KMS-11 (cell line): ENCODE measurements at regions not wholly inside any gene's neighbourhood (a gene's known extent, or its start where the extent isn't known, plus 50 kb on each side); places are given as distances from the start of the nearest gene placed in this dataset.

Experiments used
- H2AFZ ChIP-seq: fragments of 200-600 bp; sonication (generic); 2 replicates; pipeline ENCODE4 v1.6.1; 2016; ENCODE audit warnings: antibody characterized with exemption, mixed run types, low read depth
- H3K27ac ChIP-seq: fragments of 200-600 bp; sonication (generic); 2 replicates; pipeline ENCODE4 v1.6.1; 2016; ENCODE audit warnings: mild to moderate bottlenecking, mixed run types
- H3K27me3 ChIP-seq: fragments of 200-600 bp; sonication (generic); 2 replicates; pipeline ENCODE4 v1.6.1; 2017; ENCODE audit warnings: mild to moderate bottlenecking, low read depth, mixed run types, moderate library complexity; ENCODE audit not compliant: insufficient read depth
- H3K36me3 ChIP-seq: fragments of 200-600 bp; sonication (generic); 2 replicates; pipeline ENCODE4 v1.6.1; 2017; ENCODE audit warnings: mild to moderate bottlenecking, mixed run types; ENCODE audit not compliant: insufficient read depth
- H3K4me1 ChIP-seq: fragments of 200-600 bp; sonication (generic); 2 replicates; pipeline ENCODE4 v1.6.1; 2016; ENCODE audit warnings: mild to moderate bottlenecking, low read depth, mixed run types; ENCODE audit not compliant: poor library complexity, severe bottlenecking
- H3K4me2 ChIP-seq: fragments of 200-600 bp; sonication (generic); 2 replicates; pipeline ENCODE4 v1.7.0; 2016; ENCODE audit warnings: mild to moderate bottlenecking, mixed run types
- H3K4me3 ChIP-seq: fragments of 200-600 bp; sonication (generic); IDR thresholded peaks from 2 replicates; pipeline ENCODE4 v1.6.1; 2017; ENCODE audit warnings: low read depth, low read length, mixed read lengths; ENCODE audit not compliant: insufficient read depth
- H3K79me2 ChIP-seq: fragments of 200-600 bp; sonication (generic); 2 replicates; pipeline ENCODE4 v1.6.1; 2016; ENCODE audit warnings: low read depth, mixed run types; ENCODE audit not compliant: insufficient read depth
- H3K9ac ChIP-seq: fragments of 200-600 bp; sonication (generic); 2 replicates; pipeline ENCODE4 v1.6.1; 2016; ENCODE audit warnings: mild to moderate bottlenecking, mixed run types
- H4K20me1 ChIP-seq: fragments of 200-600 bp; sonication (generic); 2 replicates; pipeline ENCODE4 v1.6.1; 2016; ENCODE audit warnings: mild to moderate bottlenecking, mixed run types; ENCODE audit not compliant: insufficient read depth
- TF ChIP-seq, protein P1 (sequence below): fragments of 200-600 bp; sonication (generic); conservative IDR thresholded peaks from 2 replicates; pipeline ENCODE4 v1.6.1; 2017; ENCODE audit warnings: low read depth, mild to moderate bottlenecking, antibody characterized with exemption, low read length, moderate library complexity, mixed read lengths

DNA sequence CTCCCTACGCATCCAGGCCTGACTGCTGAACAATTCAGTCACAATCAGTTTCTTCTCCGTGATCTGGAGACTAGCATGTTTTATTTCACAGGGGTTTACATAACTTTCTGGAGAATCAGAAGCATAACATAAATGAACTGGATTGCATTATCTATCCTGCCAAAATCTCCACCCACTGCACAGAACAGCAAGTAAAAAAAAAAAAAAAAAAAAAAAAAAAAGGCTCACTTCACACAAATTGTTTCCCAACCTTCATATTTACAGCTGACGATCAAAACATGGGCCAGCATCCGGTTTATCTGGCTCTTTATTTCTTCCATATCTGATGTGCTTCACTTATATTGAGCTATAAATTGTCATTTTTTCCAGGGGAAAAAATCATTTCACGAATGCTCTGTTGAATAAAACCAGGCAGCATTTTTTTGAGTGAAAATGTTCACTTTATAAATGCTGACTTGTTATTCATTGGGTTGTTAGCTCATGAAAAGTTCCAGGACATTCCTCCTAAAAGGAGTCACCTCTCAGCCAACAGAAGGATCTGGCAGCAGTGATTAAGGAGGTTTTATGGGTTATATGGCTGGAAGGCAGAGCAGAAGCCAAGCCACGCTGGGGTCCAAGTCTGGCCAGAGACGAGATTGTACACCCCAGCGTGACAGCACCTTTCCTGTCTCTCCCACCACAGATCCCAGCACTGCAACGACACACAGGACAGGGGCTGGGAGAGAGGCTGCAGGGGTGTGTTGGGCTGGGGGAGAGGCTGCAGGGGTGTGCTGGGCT, 51.2 kb upstream of the GLI2 start:
- no peak overlapping the region for H3K27ac ChIP-seq
- TF ChIP-seq, protein P1, sequence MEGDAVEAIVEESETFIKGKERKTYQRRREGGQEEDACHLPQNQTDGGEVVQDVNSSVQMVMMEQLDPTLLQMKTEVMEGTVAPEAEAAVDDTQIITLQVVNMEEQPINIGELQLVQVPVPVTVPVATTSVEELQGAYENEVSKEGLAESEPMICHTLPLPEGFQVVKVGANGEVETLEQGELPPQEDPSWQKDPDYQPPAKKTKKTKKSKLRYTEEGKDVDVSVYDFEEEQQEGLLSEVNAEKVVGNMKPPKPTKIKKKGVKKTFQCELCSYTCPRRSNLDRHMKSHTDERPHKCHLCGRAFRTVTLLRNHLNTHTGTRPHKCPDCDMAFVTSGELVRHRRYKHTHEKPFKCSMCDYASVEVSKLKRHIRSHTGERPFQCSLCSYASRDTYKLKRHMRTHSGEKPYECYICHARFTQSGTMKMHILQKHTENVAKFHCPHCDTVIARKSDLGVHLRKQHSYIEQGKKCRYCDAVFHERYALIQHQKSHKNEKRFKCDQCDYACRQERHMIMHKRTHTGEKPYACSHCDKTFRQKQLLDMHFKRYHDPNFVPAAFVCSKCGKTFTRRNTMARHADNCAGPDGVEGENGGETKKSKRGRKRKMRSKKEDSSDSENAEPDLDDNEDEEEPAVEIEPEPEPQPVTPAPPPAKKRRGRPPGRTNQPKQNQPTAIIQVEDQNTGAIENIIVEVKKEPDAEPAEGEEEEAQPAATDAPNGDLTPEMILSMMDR = no peak
- no peaks in the 10 kb centered on the region for H4K20me1 ChIP-seq
- no peak overlapping the region for H3K4me3 ChIP-seq
- no peak overlapping the region for H3K9ac ChIP-seq
- H2AFZ ChIP-seq = no peak overlapping the region
- no peaks in the 10 kb centered on the region for H3K27me3 ChIP-seq
- H3K4me1 ChIP-seq = no peaks in the 10 kb centered on the region
- H3K36me3 ChIP-seq = no peaks in the 10 kb centered on the region
- H3K4me2 ChIP-seq = no peak overlapping the region
- no peaks in the 10 kb centered on the region for H3K79me2 ChIP-seq

DNA sequence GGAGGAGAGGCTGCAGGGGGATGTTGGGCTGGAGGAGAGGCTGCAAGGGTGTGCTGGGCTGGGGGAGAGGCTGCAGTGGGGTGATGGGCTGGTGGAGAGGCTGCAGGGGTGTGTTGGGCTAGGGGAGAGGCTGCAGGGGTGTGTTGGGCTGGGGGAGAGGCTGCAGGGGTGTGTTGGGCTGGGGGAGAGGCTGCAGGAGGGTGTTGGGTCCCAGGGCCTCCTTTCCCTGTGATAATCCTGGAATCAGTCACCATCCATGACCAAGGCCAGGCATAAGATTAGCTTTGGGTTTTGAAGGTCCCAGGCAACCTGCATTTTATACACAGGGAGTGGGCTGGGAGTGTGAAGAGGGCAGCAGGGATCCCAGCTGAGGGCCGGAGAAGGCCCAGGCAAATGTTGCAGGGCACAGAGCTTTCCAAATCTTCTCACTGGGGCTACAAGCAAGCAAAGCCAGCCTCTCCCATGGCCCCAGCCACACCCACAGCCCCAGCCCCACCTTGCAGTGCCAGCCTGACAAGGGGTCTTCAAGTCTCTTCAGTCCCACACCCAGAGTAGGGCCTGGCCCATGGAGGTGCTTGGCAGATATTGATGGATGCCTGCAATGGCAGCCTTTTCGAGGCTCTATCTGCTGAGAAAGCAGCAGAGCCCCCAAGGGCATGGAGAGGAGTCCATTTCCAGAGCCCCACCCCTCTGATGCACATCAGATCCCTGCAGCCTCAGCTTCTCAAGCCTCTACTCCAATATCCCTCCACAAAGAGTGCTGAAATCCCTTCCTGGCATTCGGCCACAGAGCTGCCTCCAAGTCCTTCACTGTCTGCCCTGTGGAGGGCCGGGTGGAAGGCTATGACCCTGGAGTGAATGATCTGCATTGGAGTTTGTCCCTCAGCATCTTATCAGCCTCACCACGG, 50.3 kb upstream of the GLI2 start:
- Histone ChIP-seq H3K36me3 (no peaks in the 10 kb centered on the region), H3K27me3 (no peaks in the 10 kb centered on the region), H3K4me3 (no peak overlapping the region), H3K4me1 (no peaks in the 10 kb centered on the region), H2AFZ (no peak overlapping the region), H3K79me2 (no peaks in the 10 kb centered on the region), H4K20me1 (no peaks in the 10 kb centered on the region), H3K4me2 (no peak overlapping the region), H3K9ac (no peak overlapping the region), H3K27ac (no peak overlapping the region)
- TF ChIP-seq, protein P1 = no peak
